Glutamatergic neuron (in vitro differentiated cells): ENCODE measurements at regions not wholly inside any gene's neighbourhood (a gene's known extent, or its start where the extent isn't known, plus 50 kb on each side); places are given as distances from the start of the nearest gene placed in this dataset.

Experiments used
- DNase-seq: peaks from one replicate; pipeline ENCODE4 v3.0.0; 2022
- H3K27ac Mint-ChIP-seq: one replicate; pipeline ENCODE4 v1.8.0; 2020; ENCODE audit warnings: mild to moderate bottlenecking, mixed read lengths, inconsistent platforms; ENCODE audit not compliant: unreplicated experiment
- H3K27me3 Mint-ChIP-seq: one replicate; pipeline ENCODE4 v1.8.0; 2020; ENCODE audit warnings: mild to moderate bottlenecking, moderate library complexity, mixed read lengths, inconsistent platforms; ENCODE audit not compliant: unreplicated experiment
- H3K36me3 Mint-ChIP-seq: one replicate; pipeline ENCODE4 v1.8.0; 2020; ENCODE audit warnings: mild to moderate bottlenecking, mixed read lengths, inconsistent platforms; ENCODE audit not compliant: unreplicated experiment
- H3K4me1 Mint-ChIP-seq: one replicate; pipeline ENCODE4 v1.8.0; 2020; ENCODE audit warnings: mild to moderate bottlenecking, low read depth, mixed read lengths, inconsistent platforms; ENCODE audit not compliant: unreplicated experiment
- H3K4me3 Mint-ChIP-seq: one replicate; pipeline ENCODE4 v1.8.0; 2020; ENCODE audit warnings: mild to moderate bottlenecking, mixed read lengths, inconsistent platforms; ENCODE audit not compliant: unreplicated experiment
- H3K9me3 Mint-ChIP-seq: one replicate; pipeline ENCODE4 v1.8.0; 2020; ENCODE audit warnings: mild to moderate bottlenecking, moderate library complexity, mixed read lengths, inconsistent platforms; ENCODE audit not compliant: unreplicated experiment
- TF ChIP-seq, protein P1 (sequence below): fragments of 200-600 bp; sonication (generic); IDR thresholded peaks from one replicate; pipeline ENCODE4 v1.5.0; 2021; ENCODE audit not compliant: partially characterized antibody, unreplicated experiment

DNA sequence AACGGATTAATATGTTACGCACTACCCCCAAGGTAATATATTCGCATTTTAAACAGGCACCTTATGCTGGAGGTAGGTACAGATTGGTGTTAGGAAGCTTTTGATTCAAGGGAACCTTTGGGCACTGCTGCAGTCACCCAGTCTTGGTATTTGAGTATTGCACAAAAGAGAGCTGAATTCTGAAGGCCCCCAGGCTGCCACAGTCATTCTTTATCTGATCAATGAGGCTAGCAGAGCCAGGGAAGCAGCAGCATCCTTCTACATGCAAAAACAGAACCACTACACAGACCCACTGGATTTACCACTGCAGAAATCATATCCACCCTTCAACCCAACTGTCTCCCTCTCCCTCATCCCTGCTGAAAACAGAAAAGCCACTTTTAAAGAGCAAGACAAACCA lies 121.2 kb upstream of the GRIN3A start:
- Mint-ChIP-seq H3K4me1 (peaks cover 7% of the 10 kb centered on the region), H3K4me3 (no peak overlapping the region), H3K36me3 (no peaks in the 10 kb centered on the region), H3K9me3 (no peaks in the 10 kb centered on the region), H3K27ac (no peak overlapping the region), H3K27me3 (peaks cover 2% of the 10 kb centered on the region)
- TF ChIP-seq, protein P1, sequence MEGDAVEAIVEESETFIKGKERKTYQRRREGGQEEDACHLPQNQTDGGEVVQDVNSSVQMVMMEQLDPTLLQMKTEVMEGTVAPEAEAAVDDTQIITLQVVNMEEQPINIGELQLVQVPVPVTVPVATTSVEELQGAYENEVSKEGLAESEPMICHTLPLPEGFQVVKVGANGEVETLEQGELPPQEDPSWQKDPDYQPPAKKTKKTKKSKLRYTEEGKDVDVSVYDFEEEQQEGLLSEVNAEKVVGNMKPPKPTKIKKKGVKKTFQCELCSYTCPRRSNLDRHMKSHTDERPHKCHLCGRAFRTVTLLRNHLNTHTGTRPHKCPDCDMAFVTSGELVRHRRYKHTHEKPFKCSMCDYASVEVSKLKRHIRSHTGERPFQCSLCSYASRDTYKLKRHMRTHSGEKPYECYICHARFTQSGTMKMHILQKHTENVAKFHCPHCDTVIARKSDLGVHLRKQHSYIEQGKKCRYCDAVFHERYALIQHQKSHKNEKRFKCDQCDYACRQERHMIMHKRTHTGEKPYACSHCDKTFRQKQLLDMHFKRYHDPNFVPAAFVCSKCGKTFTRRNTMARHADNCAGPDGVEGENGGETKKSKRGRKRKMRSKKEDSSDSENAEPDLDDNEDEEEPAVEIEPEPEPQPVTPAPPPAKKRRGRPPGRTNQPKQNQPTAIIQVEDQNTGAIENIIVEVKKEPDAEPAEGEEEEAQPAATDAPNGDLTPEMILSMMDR, result no peak
- DNase-seq, result no peak

DNA sequence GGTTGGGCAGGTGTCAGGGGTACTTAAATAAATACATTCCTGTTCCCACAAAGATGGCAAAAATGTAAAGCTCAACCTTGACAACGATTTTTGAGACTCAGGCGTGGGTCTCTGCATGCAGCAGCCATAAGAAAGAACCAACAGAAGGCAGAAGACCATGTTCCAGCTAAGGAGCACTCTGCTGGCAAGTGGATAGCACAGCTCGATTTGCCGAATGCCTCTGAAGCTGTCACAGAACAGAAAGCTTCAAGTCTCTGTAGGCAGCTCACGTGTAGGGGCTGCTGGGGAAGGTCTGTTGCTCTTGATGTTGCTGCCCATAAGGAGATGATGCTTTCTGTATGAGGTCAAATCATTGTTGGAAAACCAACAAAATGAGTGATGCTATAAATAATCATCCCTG lies 119.6 kb upstream of the GRIN3A start:
- DNase-seq, result peak; percentile 23
- H3K27me3 Mint-ChIP-seq, result peaks cover 2% of the 10 kb centered on the region
- peak overlapping the region; percentile 67 for H3K27ac Mint-ChIP-seq
- H3K4me3 Mint-ChIP-seq, result no peak overlapping the region
- peaks cover 7% of the 10 kb centered on the region for H3K4me1 Mint-ChIP-seq
- TF ChIP-seq, protein P1, result no peak
- no peaks in the 10 kb centered on the region for H3K9me3 Mint-ChIP-seq
- H3K36me3 Mint-ChIP-seq, result no peaks in the 10 kb centered on the region

DNA sequence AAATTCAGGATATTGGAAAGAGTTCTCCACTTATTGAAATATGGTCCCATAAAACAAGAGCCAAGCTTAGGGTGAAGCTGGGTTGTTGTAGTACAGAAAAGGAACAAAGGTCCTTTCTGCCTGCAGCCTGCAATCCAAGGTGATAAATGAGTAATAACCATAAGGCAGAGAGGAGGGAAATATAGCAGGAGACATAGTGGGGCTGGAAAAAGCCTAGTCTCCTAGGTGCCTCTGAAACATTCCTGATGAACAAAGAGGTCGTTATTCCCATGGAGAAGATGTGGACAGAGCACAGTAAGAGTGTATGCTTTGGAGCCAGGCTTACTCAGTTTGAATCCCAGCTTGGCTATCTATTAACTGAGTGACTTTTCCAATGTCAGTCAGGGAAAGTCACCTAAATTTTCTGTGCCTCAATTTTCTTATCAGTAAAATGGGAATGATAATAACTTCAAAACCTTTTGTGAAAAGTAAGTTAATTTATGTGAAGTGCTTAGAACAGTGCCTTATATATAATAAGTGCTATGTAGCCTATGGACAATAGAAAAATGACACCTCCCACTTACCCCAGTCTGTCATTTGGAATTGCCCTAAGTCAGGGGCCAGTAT lies 110.8 kb upstream of the GRIN3A start:
- peaks cover 5% of the 10 kb centered on the region for H3K36me3 Mint-ChIP-seq
- no peaks in the 10 kb centered on the region for H3K27me3 Mint-ChIP-seq
- DNase-seq, result no peak
- H3K9me3 Mint-ChIP-seq, result no peaks in the 10 kb centered on the region
- H3K4me1 Mint-ChIP-seq, result peaks cover 10% of the 10 kb centered on the region
- H3K4me3 Mint-ChIP-seq, result no peak overlapping the region
- no peak overlapping the region for H3K27ac Mint-ChIP-seq
- TF ChIP-seq, protein P1, result no peak

DNA sequence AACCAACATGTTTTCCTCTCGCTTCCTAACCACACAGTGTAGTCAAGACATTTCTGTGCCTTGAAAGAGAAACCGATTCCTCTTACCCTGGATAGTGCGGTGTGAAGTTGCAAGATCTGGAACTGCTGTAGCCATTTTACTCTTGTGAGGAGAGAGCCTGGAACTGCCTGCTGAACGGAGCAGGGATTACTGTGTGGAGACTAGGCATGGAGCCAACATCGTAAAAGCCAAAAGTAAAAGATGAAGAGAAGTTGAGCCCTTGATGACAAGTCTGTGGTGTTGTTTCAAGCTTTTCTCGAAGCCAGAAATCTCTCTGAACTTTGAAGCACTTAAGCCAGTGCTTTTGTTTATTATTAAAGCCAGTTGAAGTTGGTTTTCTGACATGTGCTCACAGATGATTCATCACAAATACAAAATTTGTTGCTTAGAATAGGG lies 110.1 kb upstream of the GRIN3A start:
- Mint-ChIP-seq H3K4me1 (peaks cover 10% of the 10 kb centered on the region), H3K9me3 (no peaks in the 10 kb centered on the region), H3K36me3 (peaks cover 5% of the 10 kb centered on the region), H3K4me3 (no peak overlapping the region), H3K27ac (no peak overlapping the region), H3K27me3 (no peaks in the 10 kb centered on the region)
- no peak for DNase-seq
- TF ChIP-seq, protein P1, result no peak

DNA sequence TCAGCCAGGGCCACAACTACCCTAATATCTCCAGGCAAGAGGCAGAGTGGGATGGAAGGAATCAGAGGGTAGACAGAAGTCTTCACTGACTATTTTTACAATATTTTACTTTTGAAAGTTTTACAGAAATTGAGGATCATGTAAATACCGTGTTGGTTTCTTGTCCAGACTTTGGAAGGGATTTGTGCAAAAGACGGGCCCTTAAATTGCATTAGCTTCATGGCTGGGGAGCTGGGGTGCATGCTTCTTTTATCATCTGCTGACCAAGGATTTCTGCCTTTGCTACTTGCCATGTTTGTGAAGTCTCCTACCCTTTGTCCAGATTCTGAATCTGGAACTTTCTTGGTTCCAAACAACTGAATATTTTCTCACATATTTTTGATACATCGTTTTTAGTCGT lies 107.7 kb upstream of the GRIN3A start:
- Mint-ChIP-seq H3K27me3 (no peaks in the 10 kb centered on the region), H3K4me1 (peaks cover 12% of the 10 kb centered on the region), H3K4me3 (no peak overlapping the region), H3K27ac (no peak overlapping the region), H3K36me3 (no peaks in the 10 kb centered on the region), H3K9me3 (no peaks in the 10 kb centered on the region)
- TF ChIP-seq, protein P1, result no peak
- DNase-seq, result no peak
